Cardiac muscle cell (in vitro differentiated cells and primary cell): ENCODE measurements at regions not wholly inside any gene's neighbourhood (a gene's known extent, or its start where the extent isn't known, plus 50 kb on each side); places are given as distances from the start of the nearest gene placed in this dataset.
A peak's percentile ranks its signal among the peaks of the same experiment; 100 is the strongest.
"Not testable (repeated sequence)": the region's sequence is repeated elsewhere in the genome, so short reads cannot be mapped to it uniquely, and the experiment has no call there.

Experiments
- DNase-seq, 2 donors: peaks; one replicate each; pipeline versions ENCODE4 v3.0.0 to v3.0.0-alpha.2; 2010 to 2017; ENCODE audit warnings: low read depth in 1 of 2, low spot score in 1 of 2
- H3K27ac ChIP-seq: fragments of 200-600 bp; sonication (generic); 2 replicates; pipeline ENCODE4 v1.5.1; 2016
- H3K27me3 ChIP-seq: fragments of 200-600 bp; sonication (generic); 2 replicates; pipeline ENCODE4 v1.6.0; 2016; ENCODE audit warnings: control low read depth
- H3K36me3 ChIP-seq: fragments of 200-600 bp; sonication (generic); 2 replicates; pipeline ENCODE4 v1.5.1; 2016; ENCODE audit warnings: control low read depth
- H3K4me1 ChIP-seq: fragments of 200-600 bp; sonication (generic); 2 replicates; pipeline ENCODE4 v1.8.1; 2017; ENCODE audit warnings: low read depth, mild to moderate bottlenecking, mixed run types
- H3K4me3 ChIP-seq: fragments of 200-600 bp; sonication (generic); 2 replicates; pipeline ENCODE4 v1.5.1; 2016; ENCODE audit warnings: mild to moderate bottlenecking
- H3K9me3 ChIP-seq: fragments of 200-600 bp; sonication (generic); 2 replicates; pipeline ENCODE4 v1.5.1; 2017; ENCODE audit warnings: low read depth, mild to moderate bottlenecking, control low read depth
- TF ChIP-seq, protein P1 (sequence below): IDR thresholded peaks from 2 replicates; pipeline ENCODE4 v1.5.1; 2012; ENCODE audit warnings: low read depth, mild to moderate bottlenecking, low read length

GRCh38 chr20:12946789-12947188 is 62.0 kb upstream of the SPTLC3 start:
- H3K36me3 ChIP-seq: no peaks in the 10 kb centered on the region
- peaks cover 4% of the 10 kb centered on the region for H3K4me1 ChIP-seq
- no peak overlapping the region for H3K4me3 ChIP-seq
- H3K27me3 ChIP-seq: no peaks in the 10 kb centered on the region
- no peaks in the 10 kb centered on the region for H3K9me3 ChIP-seq
- TF ChIP-seq, protein P1, sequence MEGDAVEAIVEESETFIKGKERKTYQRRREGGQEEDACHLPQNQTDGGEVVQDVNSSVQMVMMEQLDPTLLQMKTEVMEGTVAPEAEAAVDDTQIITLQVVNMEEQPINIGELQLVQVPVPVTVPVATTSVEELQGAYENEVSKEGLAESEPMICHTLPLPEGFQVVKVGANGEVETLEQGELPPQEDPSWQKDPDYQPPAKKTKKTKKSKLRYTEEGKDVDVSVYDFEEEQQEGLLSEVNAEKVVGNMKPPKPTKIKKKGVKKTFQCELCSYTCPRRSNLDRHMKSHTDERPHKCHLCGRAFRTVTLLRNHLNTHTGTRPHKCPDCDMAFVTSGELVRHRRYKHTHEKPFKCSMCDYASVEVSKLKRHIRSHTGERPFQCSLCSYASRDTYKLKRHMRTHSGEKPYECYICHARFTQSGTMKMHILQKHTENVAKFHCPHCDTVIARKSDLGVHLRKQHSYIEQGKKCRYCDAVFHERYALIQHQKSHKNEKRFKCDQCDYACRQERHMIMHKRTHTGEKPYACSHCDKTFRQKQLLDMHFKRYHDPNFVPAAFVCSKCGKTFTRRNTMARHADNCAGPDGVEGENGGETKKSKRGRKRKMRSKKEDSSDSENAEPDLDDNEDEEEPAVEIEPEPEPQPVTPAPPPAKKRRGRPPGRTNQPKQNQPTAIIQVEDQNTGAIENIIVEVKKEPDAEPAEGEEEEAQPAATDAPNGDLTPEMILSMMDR: no peak
- no peak overlapping the region for H3K27ac ChIP-seq
- DNase-seq: no peak

DNA sequence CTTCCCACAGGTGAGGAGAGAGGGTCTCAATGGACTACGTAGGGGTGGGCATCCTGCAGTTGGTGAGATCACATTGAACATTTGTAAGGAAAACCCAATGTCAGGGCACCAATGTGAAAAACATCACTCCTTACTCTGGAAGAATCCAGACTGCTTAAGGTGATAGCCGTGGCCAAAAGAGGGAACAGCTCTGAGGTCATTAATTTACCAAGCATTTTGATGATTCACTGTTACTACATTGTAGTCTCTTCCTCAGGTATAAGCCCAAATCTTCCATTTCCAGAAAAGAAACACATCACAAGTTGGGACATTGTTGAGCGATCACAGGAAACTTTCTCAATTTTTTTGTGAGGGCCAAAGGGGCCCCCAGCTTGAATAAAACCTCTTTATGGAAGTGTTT is 61.1 kb upstream of the SPTLC3 start:
- Histone ChIP-seq H3K4me3 (no peak overlapping the region), H3K4me1 (peaks cover 4% of the 10 kb centered on the region)

DNA sequence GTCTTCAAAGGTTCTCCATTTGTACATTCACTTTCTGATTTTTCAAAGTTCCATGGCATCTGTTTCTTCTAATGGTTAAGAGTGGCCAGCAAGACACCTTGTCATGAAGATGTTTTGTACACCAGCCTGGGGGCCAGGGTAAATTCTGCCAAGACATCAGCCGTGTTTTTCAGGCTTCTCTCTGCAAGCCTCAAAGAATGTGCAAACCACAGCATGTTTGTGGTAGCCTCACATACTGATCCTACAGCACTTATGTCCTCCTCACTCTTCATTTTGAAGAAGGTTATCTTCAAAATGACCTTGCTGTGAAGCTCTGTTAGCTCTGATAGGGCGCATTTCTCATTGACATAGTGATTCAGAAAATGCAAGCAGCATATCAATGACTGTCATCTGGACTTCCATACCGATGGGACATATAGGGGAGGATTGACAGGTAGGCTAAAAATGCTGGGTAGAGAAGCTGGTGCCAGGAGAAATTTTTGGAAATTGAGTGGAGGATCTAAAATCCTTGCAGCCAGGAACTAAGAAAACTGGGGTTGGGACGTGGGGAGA is 59.3 kb upstream of the SPTLC3 start:
- no peak overlapping the region for H3K27ac ChIP-seq
- no peaks in the 10 kb centered on the region for H3K27me3 ChIP-seq
- H3K36me3 ChIP-seq: no peaks in the 10 kb centered on the region
- no peaks in the 10 kb centered on the region for H3K9me3 ChIP-seq
- H3K4me1 ChIP-seq: peaks cover 4% of the 10 kb centered on the region
- TF ChIP-seq, protein P1: no peak
- peak in 1 of 2 donors; percentile 25 for DNase-seq
- no peak overlapping the region for H3K4me3 ChIP-seq

More for the DNA sequence above, 61.1 kb upstream of the SPTLC3 start:
- H3K36me3 ChIP-seq: no peaks in the 10 kb centered on the region
- H3K9me3 ChIP-seq: no peaks in the 10 kb centered on the region
- TF ChIP-seq, protein P1: no peak
- H3K27me3 ChIP-seq: no peaks in the 10 kb centered on the region
- no peak overlapping the region for H3K27ac ChIP-seq
- DNase-seq: no peak

DNA sequence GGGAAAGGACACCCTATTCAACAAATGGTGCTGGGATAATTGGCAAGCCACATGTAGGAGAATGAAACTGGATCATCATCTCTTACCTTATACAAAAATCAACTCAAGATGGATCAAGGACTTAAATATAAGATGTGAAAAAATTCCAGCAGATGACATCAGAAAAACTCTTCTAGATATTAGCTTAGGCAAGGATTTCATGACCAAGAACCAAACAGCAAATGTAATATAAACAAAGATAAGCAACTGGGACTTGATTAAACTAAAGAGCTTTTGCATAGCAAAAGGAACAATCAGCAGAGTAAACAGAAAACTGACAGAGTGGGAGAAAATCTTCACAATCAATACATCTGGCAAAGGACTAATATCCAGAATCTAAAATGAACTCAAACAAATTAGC is 54.5 kb upstream of the SPTLC3 start:
- H3K4me3 ChIP-seq, H3K9me3 ChIP-seq, H3K27me3 ChIP-seq, H3K4me1 ChIP-seq, H3K27ac ChIP-seq, H3K36me3 ChIP-seq, DNase-seq: not testable (repeated sequence)

- TF ChIP-seq, protein P1: no peak
- Histone ChIP-seq H3K4me3 (no peak overlapping the region), H3K27ac (no peak overlapping the region), H3K36me3 (no peaks in the 10 kb centered on the region), H3K9me3 (no peaks in the 10 kb centered on the region), H3K4me1 (no peaks in the 10 kb centered on the region), H3K27me3 (no peaks in the 10 kb centered on the region)
- no peak for DNase-seq
These were observed 53.2 kb upstream of the SPTLC3 start for GRCh38 chr20:12955611-12956010.

DNA sequence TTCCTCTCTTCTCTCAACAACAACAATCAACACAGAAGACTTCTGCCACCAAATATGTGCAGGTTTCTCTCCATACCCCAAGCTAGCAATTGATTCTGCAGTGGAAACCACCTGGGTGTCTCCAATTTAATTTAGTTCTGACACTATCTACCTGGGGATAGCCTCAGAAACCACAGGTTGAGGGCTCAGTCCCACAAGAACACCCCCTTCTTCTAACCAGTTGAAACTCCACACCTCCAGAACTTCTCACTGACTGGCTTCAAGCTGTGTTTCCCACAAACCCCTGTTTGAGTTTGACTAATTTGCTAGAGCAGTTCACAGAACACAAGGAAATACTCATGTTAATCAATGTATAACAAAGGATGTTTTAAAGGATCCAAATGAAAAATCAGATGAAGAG is 52.5 kb upstream of the SPTLC3 start:
- Histone ChIP-seq H3K4me1 (no peaks in the 10 kb centered on the region), H3K36me3 (no peaks in the 10 kb centered on the region)

More for the DNA sequence above, 52.5 kb upstream of the SPTLC3 start:
- Histone ChIP-seq H3K27me3 (no peaks in the 10 kb centered on the region), H3K9me3 (no peaks in the 10 kb centered on the region), H3K27ac (no peak overlapping the region), H3K4me3 (no peak overlapping the region)
- DNase-seq: no peak
- TF ChIP-seq, protein P1: no peak
